GM19395 (cell line): ENCODE measurements at regions not wholly inside any gene's neighbourhood (a gene's known extent, or its start where the extent isn't known, plus 50 kb on each side); places are given as distances from the start of the nearest gene placed in this dataset.

ENCODE experiments used
- ATAC-seq: cut with Tn5 transposase; IDR thresholded peaks from one replicate; pipeline ENCODE4 v1.9.1; 2021; ENCODE audit warnings: mild to moderate bottlenecking, moderate library complexity; ENCODE audit not compliant: unreplicated experiment

DNA sequence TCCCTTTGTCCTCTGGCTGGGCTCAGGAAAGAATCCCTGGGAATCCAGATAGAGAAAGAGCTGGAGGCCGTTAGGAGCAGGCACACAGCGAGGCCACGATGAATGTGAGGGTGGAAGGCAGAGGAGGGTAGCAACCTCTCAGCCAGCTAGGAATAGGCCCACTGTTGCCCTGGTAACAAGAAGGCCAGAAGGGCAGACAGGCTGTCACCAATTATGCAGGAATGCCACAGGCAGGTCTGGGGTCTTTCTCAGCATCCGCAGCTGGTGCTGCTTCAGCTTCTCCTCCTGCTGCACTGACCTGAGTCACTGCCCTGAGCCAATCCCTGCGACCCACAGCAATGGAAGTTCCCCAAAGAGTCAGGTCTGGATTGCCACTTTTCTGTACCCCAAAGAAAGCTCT is 62.8 kb upstream of the C3orf80 start:
- no peak for ATAC-seq

DNA sequence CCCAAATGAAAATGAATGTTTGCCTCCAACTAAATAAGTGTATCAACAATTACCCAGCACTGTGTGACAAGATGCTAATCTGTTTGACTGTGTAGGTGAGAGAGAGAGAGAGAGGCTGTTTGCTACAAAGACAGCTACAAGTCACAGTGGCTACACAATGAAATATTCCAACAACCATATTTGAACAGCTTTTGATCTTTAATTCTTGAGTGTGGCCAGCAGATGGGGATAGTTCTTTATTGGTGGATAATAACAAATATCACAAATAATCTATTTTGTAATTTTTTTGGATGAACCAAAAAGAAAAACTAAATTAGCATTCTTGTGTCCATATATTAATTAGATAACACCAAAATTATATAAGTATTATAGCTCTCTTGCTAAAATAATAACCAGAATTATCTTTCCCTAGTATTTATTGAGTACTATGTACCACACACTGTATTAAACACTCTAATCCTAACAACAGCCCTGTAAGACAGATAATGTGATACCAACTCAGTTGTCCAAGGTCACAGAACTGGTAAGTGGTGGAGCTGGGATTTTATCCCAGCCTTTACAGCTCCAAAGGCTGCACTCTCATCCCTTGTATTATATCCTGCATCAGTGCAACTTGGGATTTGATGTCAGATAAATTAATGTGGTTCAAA is 61.9 kb upstream of the C3orf80 start:
- no peak for ATAC-seq

DNA sequence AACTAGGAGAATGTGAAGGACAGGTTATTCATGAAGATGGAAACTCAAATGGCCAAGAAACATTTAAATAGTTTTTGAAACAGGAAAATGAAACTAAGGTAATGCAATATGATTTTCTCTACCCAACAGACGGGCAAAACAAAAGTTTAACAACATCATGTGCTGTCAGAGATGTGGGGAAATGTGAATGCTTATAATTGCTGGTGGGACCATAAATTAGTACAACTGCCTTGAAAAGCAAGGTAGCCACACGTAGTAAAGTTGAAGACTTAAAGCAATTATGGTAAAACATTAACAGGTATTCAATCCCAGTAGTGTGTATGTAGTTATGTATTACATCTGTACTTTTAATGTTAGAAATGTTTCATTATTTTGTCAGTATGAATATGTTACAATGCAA is 57.0 kb upstream of the C3orf80 start:
- no peak for ATAC-seq

DNA sequence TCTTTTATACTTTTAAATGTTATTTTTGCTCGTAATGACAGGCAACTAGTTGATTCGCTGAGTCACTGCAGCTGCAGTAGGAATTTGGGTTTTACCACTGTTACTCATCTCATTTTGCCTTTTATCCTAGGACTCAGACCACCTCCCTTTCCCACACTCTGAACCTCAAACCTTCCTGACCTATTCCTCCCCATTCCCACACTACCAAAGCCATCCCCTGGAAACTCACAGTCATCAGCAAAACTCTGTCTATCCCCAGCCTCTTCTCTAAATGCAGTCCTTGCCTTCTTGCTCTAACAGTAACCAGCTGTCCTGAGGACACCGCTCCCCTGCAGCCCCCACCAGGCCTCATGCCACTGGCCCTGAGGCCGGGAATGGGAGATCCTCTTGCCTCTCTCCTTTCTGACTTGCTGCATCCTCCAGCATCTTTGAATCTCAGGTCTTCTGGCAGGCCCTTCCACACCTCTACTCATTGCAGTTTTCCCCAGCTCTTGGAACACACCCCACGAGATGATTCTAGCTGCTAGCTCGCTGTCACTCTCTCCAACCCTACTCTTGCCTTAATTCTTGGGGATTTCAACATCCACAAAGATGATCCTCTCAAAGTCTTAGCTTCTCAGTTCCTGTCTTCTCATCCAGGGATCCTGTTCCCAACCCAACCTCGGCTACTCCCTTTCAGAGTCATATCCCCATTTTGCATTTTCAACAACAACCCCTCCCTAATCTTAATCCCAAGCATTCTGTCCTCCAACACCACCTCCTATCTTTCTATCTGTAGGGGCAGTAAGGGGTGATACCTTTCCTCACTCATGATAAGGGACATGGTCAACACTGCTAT is 55.9 kb upstream of the C3orf80 start:
- no peak for ATAC-seq

DNA sequence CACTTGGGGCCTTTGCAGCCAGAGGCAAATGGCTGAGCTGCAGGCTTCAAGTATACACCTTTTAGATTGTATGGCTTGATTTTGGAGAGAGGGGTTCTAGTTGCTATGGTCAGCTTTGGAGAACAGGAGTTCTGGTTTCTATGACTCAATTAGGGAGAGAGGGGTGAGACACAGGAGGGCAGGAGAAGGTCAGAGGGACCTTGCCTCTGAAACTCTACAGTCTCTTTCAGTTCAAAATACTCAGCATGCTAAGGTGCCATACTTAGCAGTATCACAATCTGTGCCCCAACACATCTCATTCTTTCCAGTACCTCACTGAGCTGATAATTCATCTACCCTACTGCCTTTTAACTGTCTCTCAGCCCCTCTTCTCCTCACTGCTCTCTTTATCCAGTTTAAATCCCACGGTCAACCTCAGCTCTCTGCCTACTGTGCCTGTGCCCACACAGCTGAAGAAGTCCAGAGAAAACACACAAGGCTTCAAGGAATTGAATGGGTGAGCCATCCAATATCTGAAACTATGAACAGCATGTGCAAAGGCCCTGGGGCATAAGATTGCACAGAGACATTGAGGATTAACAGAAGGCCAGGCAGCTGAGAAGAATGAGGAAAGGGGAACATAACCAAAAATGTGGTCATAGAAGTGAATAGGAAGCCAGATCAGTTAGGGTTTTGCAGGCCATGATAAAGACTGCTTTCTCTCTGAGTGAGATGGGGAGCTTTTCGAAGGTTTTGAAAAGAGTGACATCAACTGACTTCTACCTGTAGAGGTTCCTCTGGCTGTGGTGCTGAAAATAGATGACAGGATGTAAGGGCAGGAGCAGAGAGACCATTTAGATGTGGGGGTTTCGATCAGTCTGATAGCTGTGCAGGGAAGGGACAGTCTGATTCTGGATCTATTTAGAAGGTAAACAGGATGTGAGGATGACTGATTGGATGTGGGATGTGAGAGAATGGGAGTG is 54.5 kb upstream of the C3orf80 start:
- peak; percentile 84 for ATAC-seq

DNA sequence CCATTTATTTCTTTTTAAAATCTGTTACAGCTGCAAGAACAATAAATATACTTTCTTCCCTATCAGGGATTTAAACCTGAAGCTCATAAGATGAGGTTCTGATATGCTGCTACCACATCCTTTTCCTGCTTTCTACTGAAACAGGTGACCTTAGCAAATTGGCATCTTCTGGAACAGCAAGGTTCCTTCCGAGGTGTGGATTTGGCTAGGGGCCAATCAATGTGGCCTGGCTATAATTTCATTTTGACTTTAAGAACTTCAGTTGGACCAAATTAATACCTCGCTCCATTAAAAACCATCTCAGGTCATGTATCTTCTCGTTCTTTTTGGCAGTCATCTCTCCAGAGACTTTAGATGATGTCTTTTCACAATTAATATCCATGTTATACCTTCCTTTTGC is 53.4 kb upstream of the C3orf80 start:
- no peak for ATAC-seq

DNA sequence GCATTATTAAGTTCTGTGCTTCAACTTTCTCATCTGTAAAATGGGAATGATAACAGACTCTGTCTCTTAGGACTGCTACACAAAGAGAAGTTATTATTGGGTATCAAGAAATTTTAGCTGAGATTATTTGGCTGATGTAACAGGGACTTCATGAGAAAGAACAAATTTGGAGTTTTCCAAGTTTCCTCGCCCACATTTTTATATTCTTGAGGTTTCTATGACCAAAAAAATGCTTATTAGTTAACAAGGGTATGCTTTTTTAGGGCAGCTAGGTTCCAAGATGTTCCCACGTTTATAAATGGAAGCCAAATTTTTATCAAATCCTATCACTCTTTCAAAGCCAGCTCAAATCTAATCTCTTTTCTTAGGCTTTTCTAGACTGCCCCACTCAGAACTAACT is 50.6 kb upstream of the C3orf80 start:
- ATAC-seq, result no peak
